HFFc6 (cell line): ENCODE measurements at regions not wholly inside any gene's neighbourhood (a gene's known extent, or its start where the extent isn't known, plus 50 kb on each side); places are given as distances from the start of the nearest gene placed in this dataset.

Source experiments
- DNase-seq: peaks from one replicate; pipeline ENCODE4 v3.0.0-alpha.2; 2018
- H3K27ac Mint-ChIP-seq: 2 replicates; pipeline ENCODE4 v1.8.0; 2020; ENCODE audit warnings: mild to moderate bottlenecking, mixed read lengths
- H3K27me3 Mint-ChIP-seq: 2 replicates; pipeline ENCODE4 v1.8.0; 2021; ENCODE audit warnings: mild to moderate bottlenecking, moderate library complexity, mixed read lengths; ENCODE audit not compliant: insufficient read depth
- H3K36me3 Mint-ChIP-seq: 2 replicates; pipeline ENCODE4 v1.8.0; 2021; ENCODE audit warnings: low read depth, mixed read lengths
- H3K4me1 Mint-ChIP-seq: 2 replicates; pipeline ENCODE4 v1.8.0; 2020; ENCODE audit warnings: low read depth, mixed read lengths
- H3K4me3 Mint-ChIP-seq: 2 replicates; pipeline ENCODE4 v1.8.0; 2020; ENCODE audit warnings: mild to moderate bottlenecking, moderate library complexity, mixed read lengths
- H3K9me3 Mint-ChIP-seq: 2 replicates; pipeline ENCODE4 v1.8.0; 2020; ENCODE audit warnings: mild to moderate bottlenecking, mixed read lengths
- TF ChIP-seq, protein P1 (sequence below): fragments of 200-600 bp; sonication (generic); IDR thresholded peaks from 2 replicates; pipeline ENCODE4 v1.5.0; 2021; ENCODE audit warnings: antibody characterized with exemption, mild to moderate bottlenecking

DNA sequence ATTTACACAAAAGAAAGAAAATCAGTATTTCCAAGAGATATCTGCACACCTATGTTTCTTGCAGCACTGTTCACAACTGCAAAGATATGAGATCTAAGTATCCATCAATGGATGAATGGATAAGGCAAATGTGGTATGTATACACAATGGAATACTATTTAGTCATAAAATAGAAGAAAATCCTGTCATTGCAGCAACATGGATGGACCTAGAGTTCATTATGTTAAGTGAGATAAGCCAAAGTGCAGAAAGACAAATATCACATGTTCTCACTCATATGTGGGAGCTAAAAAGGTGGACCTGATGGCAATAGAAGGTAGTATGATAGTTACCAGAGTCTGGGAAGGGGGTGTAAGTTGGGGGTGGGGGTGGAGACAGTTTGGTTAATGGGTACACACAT lies 1171.6 kb downstream of the SORCS1 start:
- H3K27me3 Mint-ChIP-seq = no peaks in the 10 kb centered on the region
- no peak overlapping the region for H3K4me3 Mint-ChIP-seq
- no peaks in the 10 kb centered on the region for H3K36me3 Mint-ChIP-seq
- DNase-seq = no peak
- no peak overlapping the region for H3K27ac Mint-ChIP-seq
- no peaks in the 10 kb centered on the region for H3K4me1 Mint-ChIP-seq
- TF ChIP-seq, protein P1, sequence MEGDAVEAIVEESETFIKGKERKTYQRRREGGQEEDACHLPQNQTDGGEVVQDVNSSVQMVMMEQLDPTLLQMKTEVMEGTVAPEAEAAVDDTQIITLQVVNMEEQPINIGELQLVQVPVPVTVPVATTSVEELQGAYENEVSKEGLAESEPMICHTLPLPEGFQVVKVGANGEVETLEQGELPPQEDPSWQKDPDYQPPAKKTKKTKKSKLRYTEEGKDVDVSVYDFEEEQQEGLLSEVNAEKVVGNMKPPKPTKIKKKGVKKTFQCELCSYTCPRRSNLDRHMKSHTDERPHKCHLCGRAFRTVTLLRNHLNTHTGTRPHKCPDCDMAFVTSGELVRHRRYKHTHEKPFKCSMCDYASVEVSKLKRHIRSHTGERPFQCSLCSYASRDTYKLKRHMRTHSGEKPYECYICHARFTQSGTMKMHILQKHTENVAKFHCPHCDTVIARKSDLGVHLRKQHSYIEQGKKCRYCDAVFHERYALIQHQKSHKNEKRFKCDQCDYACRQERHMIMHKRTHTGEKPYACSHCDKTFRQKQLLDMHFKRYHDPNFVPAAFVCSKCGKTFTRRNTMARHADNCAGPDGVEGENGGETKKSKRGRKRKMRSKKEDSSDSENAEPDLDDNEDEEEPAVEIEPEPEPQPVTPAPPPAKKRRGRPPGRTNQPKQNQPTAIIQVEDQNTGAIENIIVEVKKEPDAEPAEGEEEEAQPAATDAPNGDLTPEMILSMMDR = no peak
- peaks cover 29% of the 10 kb centered on the region for H3K9me3 Mint-ChIP-seq

DNA sequence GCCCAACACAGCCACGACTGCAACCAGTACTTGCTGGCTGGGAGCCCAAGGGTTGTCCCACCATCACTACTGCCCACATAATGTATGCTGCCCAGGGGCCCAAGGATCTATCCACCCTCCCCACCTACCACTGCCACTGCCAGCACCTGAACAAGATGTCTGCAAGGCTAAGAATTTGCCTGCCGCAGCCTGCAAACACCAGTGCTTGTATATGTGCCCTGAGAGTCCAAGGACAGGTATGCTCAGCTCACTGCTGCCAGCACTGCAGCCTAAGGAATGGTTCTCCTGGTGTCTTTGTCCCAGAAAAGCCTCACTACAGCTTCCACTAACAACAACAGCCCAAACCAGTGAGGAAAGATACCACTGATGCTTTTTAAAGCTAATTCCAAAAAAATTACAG lies 1174.0 kb downstream of the SORCS1 start:
- Mint-ChIP-seq H3K4me1 (no peaks in the 10 kb centered on the region), H3K9me3 (peaks cover 35% of the 10 kb centered on the region), H3K27ac (no peak overlapping the region), H3K36me3 (no peaks in the 10 kb centered on the region), H3K27me3 (no peaks in the 10 kb centered on the region), H3K4me3 (no peak overlapping the region)
- TF ChIP-seq, protein P1 = no peak
- no peak for DNase-seq

DNA sequence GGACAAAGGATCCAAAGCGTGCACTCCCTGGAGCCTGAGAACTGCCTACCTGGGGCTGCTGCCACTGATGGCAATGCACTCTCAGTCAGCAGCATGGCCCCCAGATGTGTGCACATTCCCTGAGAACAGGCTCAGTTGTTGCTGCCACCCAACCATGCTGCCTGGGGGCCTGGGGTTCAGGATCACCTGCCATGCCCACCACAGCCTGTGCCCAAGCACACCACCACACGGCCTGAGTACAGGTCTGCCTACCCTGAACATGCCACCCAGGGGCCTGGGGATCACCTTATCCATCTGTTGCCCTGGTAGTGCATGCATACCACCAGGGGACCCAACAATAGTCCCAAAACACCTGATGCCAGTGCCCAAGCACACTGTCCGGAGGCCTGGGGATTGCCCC lies 1174.5 kb downstream of the SORCS1 start:
- no peak overlapping the region for H3K27ac Mint-ChIP-seq
- H3K36me3 Mint-ChIP-seq = no peaks in the 10 kb centered on the region
- H3K27me3 Mint-ChIP-seq = no peaks in the 10 kb centered on the region
- TF ChIP-seq, protein P1 = no peak
- peaks cover 35% of the 10 kb centered on the region for H3K9me3 Mint-ChIP-seq
- H3K4me3 Mint-ChIP-seq = no peak overlapping the region
- H3K4me1 Mint-ChIP-seq = no peaks in the 10 kb centered on the region
- no peak for DNase-seq

DNA sequence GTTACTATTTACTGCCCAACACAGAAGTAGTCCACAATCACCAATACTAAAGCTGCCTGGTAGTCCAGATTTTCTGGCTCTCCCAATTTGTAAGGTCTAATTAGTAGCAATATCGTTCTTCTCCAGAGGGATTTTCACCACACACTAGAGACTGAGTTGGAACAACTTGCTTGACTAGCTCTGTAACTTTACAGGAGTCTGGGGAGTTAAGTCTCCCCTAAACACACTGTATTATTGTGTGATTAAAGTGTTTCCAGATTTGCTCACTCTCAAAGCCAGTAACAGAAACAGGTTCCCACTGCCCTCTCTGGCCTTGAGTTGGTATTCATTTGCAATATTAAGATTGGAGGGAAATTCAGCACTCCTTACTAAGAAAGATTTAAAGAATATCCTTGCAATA lies 1175.7 kb downstream of the SORCS1 start:
- TF ChIP-seq, protein P1 = no peak
- peaks cover 42% of the 10 kb centered on the region for H3K9me3 Mint-ChIP-seq
- H3K4me3 Mint-ChIP-seq = no peak overlapping the region
- no peak overlapping the region for H3K27ac Mint-ChIP-seq
- H3K36me3 Mint-ChIP-seq = no peaks in the 10 kb centered on the region
- no peaks in the 10 kb centered on the region for H3K4me1 Mint-ChIP-seq
- H3K27me3 Mint-ChIP-seq = 0 out of 2 replicates have a peak, but pooled peaks cover 2% of the 10 kb centered on the region
- DNase-seq = no peak

DNA sequence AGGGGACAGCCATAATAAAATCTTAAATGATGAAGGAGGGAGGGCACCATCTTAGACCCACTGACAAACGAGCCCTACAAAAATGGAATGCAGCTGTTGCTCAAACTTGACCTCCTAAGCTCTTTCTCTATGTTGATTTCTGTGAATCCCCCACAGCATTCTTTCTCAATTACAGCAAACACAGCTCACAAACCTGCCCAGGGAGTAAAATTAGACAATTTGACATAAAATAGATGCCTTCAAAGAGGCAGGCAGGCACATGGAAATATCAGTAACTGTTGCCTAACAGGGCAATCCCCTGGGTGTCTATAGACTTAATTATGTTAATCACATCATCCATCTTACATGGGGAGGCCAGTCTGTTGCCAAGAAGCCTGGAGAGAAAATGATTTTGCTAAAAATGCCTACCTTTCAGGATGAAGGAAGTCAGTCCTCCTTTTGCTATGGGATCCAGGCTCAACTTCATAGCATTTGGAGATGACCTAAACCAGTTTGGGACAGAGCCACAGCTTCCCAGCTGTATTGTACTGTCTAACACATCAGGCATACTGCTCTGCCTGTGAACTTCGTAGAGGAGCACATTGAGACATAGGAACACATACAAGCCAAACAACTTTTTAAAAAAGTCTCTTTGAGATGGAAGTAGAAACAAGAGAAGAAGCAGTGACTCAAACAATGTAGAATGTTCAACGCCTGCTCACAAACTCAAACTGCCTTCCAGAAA lies 1177.4 kb downstream of the SORCS1 start:
- no peak overlapping the region for H3K4me3 Mint-ChIP-seq
- H3K27me3 Mint-ChIP-seq = 0 out of 2 replicates have a peak, but pooled peaks cover 2% of the 10 kb centered on the region
- no peak for DNase-seq
- TF ChIP-seq, protein P1 = no peak
- H3K9me3 Mint-ChIP-seq = peaks cover 42% of the 10 kb centered on the region
- H3K36me3 Mint-ChIP-seq = no peaks in the 10 kb centered on the region
- no peaks in the 10 kb centered on the region for H3K4me1 Mint-ChIP-seq
- H3K27ac Mint-ChIP-seq = no peak overlapping the region
